HG03354 (cell line): ENCODE measurements at regions not wholly inside any gene's neighbourhood (a gene's known extent, or its start where the extent isn't known, plus 50 kb on each side); places are given as distances from the start of the nearest gene placed in this dataset.

Experiments
- ATAC-seq: cut with Tn5 transposase; IDR thresholded peaks from one replicate; pipeline ENCODE4 v1.9.1; 2021; ENCODE audit warnings: mild to moderate bottlenecking; ENCODE audit not compliant: unreplicated experiment, poor library complexity, severe bottlenecking

GRCh38 chr16:26276289-26276688 is 584.5 kb downstream of the HS3ST4 start:
- ATAC-seq: no peak

DNA sequence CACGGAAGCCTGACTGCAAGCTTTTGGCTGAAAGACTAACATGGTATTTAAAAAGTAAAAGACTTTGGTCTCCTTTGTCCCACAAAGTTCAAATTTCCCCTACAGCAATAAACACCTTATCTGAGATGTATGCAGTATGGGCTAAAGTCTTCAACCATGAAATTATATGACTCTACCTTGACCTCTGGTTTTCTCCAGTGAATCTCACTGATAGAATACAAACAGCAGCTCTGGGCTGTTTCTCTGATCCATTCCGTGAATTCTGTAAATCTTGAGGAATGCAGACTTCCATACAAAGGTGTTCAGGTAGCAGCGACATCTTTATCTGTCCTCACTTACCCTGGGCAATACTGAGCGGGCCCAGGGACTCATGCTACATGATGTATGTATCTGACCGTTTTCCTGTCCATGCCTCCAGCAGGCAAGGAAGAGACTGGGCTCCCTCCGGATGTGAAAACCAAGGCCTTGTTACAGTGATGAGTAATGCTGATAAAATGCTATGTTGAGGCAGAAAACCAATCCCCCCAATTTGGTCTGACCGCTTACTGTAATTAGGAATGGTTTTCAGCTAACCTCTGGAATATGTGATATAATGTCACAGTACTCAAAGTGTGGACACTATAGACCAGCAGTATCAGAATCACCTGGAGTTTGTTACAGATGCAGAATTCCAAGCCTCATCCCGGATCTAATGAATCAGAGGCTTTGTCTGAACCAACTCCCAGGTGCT is 589.8 kb downstream of the HS3ST4 start:
- ATAC-seq: no peak

DNA sequence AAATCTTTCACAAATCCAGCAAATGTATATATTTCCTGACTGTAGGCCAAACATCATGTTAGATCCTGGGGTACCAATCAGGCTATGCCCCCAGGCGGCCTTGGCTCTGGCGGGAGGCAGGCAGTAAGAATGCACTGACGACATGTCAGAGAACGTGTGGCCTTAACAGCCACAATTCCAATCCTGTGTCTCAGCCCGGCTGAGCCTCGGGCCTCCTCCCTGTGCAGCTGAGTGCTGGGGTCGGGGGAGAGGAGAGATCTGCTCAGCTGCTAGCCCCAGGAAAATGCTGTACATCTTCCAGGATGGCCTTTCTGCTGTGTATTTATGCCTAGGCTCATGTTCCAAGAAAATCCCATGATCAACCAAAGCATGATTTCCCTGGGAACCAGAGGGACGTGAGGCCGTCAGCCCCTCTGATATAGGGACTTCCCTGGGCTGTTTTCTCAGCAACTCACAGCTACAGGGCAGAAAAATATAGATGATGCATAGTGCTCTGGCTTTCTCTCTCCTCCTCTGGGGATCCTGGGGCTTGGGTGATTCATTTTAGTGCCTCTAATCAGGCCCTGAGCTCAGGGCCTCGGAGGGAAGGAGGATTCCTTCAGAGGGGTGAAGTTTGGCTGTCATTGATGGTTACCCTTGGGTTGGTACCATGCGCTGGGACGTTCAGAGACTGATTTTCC is 604.0 kb downstream of the HS3ST4 start:
- ATAC-seq: no peak

GRCh38 chr16:26301516-26301915 is 609.8 kb downstream of the HS3ST4 start:
- ATAC-seq: no peak

GRCh38 chr16:26316683-26317464 is 625.1 kb downstream of the HS3ST4 start:
- no peak for ATAC-seq

DNA sequence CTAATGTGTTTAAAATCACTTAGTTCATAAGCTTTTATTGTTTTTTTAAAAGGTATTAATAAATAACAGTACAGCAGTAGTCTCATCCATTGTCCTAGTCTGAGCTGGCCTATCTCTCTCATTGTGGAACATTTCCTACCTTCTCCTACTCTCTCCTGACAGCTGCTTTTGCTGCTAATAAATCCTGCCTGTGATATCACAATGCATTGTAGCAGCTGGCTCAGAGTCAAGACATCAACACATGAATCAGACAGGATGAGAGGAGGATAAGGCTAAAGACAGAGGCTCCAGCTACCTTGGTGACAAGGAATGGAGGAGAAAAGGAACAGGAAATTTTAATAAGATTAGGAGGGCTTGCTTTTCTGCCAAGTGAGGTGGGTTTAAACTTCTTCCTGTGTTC is 626.1 kb downstream of the HS3ST4 start:
- no peak for ATAC-seq

DNA sequence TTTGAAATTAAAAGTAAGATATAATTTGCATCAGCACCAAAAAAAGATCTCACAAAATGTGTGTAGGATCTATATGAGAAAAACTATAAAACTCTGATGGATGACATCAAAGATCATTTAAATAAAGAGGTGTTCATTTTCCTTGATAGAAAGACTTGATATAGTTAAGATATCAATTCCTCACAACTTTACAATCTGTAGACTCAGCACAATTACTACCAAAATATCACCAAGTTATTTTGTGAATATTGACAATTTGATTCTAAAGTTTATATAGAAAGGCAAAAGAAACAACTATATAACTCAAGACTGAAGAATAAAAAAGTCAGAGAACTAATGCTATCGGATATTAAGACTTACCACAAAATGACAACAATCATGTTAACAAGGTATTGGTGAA is 638.9 kb downstream of the HS3ST4 start:
- ATAC-seq: no peak

GRCh38 chr16:26334218-26335111 is 642.7 kb downstream of the HS3ST4 start:
- no peak for ATAC-seq

DNA sequence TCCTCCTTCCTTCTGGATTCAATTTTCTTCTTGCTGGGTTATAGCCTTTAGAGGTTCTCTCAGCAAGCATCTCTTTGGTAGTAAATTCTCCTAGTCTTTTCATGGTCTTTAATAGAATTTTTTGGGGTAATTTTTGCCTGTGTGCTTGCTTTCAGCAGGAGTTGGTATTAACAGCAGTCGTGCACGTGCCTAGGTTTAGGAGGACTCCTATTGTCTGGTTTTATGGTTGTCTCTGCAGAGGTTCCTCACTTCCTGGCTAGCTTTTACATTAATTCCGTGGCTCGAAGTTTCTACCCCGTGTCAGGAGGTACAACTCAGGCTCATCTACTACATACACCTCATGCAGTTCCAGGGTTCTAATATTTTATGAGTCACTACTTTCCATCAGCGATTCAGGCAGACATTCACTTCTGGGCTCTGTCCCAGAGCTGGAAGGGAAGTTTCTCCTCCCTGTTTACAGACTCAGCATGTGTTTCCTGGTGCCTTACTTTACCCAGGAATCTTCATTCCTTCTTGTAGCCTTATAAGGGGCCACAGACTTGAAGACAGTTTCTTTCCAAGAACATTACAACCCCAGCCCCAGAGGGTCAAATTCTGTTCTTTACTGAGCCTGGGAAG is 643.6 kb downstream of the HS3ST4 start:
- ATAC-seq: no peak

- ATAC-seq: no peak
Observed at GRCh38 chr16:26342621-26343020, 650.9 kb downstream of the HS3ST4 start.

- no peak for ATAC-seq
Observed at GRCh38 chr16:26344240-26344776, 652.5 kb downstream of the HS3ST4 start.

DNA sequence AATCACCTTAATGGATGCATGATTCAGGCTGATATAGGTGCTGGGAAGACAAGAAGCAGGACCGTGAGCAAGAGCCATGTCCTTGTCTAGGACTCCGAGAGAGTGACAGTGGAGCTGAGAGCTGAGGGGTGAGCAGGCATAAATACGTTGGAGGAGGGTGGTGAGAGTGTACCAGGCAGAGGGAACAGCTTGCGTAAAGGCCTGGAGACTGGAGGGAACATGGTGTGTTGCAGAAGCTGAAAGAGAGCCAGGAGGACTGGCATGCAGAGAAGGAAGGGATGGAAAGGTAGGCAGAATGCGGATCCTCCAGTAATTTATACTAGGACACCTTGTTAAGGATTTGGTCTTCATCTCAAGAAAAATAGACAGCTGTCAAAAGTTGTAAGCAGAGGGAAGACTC is 653.2 kb downstream of the HS3ST4 start:
- no peak for ATAC-seq

GRCh38 chr16:26345966-26346365 is 654.2 kb downstream of the HS3ST4 start:
- ATAC-seq: no peak

- no peak for ATAC-seq
Observed at GRCh38 chr16:26348095-26348494, 656.3 kb downstream of the HS3ST4 start.

- no peak for ATAC-seq
Observed at GRCh38 chr16:26360867-26361266, 669.1 kb downstream of the HS3ST4 start.

GRCh38 chr16:26363581-26363980 is 671.8 kb downstream of the HS3ST4 start:
- no peak for ATAC-seq

- no peak for ATAC-seq
Observed at GRCh38 chr16:26365161-26365940, 673.6 kb downstream of the HS3ST4 start.

- ATAC-seq: no peak
Observed at GRCh38 chr16:26371349-26371869, 679.6 kb downstream of the HS3ST4 start.
